K562 (cell line): ENCODE measurements at regions not wholly inside any gene's neighbourhood (a gene's known extent, or its start where the extent isn't known, plus 50 kb on each side); places are given as distances from the start of the nearest gene placed in this dataset.
A peak's percentile ranks its signal among the peaks of the same experiment; 100 is the strongest.

ENCODE experiments used
- ATAC-seq: fragments of 200-7000 bp; cut with Tn5 transposase; 3 replicates; pipeline ENCODE4 v1.9.1; 2020; ENCODE audit warnings: moderate library complexity
- BruUV-seq: library from RNA; stranded (reverse); fragments of 400-500 nt; replicated peaks from 2 replicates; lab custom pipeline; 2021; lab: Mats Ljungman, UMichigan
- CTCF ChIA-PET: fragments of 300-600 bp; formaldehyde crosslinking; extraction: SDS; loops from one replicate; lab custom pipeline; 2021; ENCODE audit warnings: low intra/inter-chr PET ratio; lab: Yijun Ruan, JAX
- POLR2A ChIA-PET: fragments of 300-600, 350-650 bp; sonication (Branson Sonifier 250); formaldehyde crosslinking; extraction: SDS; loops from one replicate; lab custom pipeline; 2021; ENCODE audit warnings: antibody characterized with exemption, inconsistent platforms; lab: Yijun Ruan, JAX
- DNase-seq, 4 experiments: peaks; one replicate each; pipeline versions ENCODE4 v3.0.0 to v3.0.0-alpha.2; 2011 to 2018; ENCODE audit warnings: low spot score in 3 of 4, mixed read lengths in 3 of 4; ENCODE audit errors: extremely low read depth in 1 of 4
- FAIRE-seq: peaks from 2 replicates; lab custom pipeline; 2011; peaks lifted over from hg19 to GRCh38; lab: Jason Lieb, UNC
- H2AFZ ChIP-seq: 2 replicates; pipeline ENCODE4 v1.6.0; 2011; ENCODE audit warnings: low read depth, low read length, control low read depth, inconsistent platforms
- H3K27ac ChIP-seq: fragments of 200-600 bp; 3 replicates; pipeline ENCODE4 v1.8.0; 2011; ENCODE audit warnings: low read depth, mild to moderate bottlenecking, control low read depth, inconsistent platforms, low read length, moderate library complexity, mixed read lengths; ENCODE audit errors: extremely low read depth
- H3K27me3 ChIP-seq, 2 experiments: fragments of 300-600 bp in 1 of 2; 2 replicates in 1 of 2; 3 replicates in 1 of 2; pipeline versions ENCODE4 v1.6.0 to v1.8.0; 2011; ENCODE audit warnings: inconsistent platforms in 2 of 2, low read length in 2 of 2, mild to moderate bottlenecking in 1 of 2, mixed read lengths in 1 of 2, moderate library complexity in 1 of 2; ENCODE audit not compliant: control insufficient read depth in 2 of 2, insufficient read depth in 2 of 2
- H3K36me3 ChIP-seq: fragments of 300-600 bp; 3 replicates; pipeline ENCODE4 v1.8.0; 2011; ENCODE audit warnings: mild to moderate bottlenecking, low read length, inconsistent platforms; ENCODE audit not compliant: control insufficient read depth, insufficient read depth
- H3K4me1 ChIP-seq, 2 experiments: fragments of 200-600 bp in 1 of 2; replicated peaks in 1 of 2; 2 replicates in 1 of 2; 3 replicates in 1 of 2; pipeline versions ENCODE4 v1.5.1 to v1.8.0; 2011; ENCODE audit warnings: inconsistent platforms in 2 of 2, low read length in 2 of 2, mild to moderate bottlenecking in 1 of 2, mixed read lengths in 1 of 2, moderate library complexity in 1 of 2; ENCODE audit not compliant: control insufficient read depth in 2 of 2, insufficient read depth in 2 of 2
- H3K4me2 ChIP-seq: 2 replicates; pipeline ENCODE4 v1.6.1; 2011; ENCODE audit warnings: low read length, control low read depth, inconsistent platforms, mixed read lengths; ENCODE audit not compliant: insufficient read depth
- H3K4me3 ChIP-seq: fragments of 200-600 bp; sonication (generic), shearing (Covaris generic); 2 replicates; pipeline ENCODE4 v1.5.1; 2016; ENCODE audit warnings: control low read depth, inconsistent platforms
- H3K79me2 ChIP-seq: fragments of 200-600 bp; 3 replicates; pipeline ENCODE4 v1.8.0; 2011; ENCODE audit warnings: low read length, inconsistent platforms; ENCODE audit not compliant: control insufficient read depth, insufficient read depth
- H3K9ac ChIP-seq, 2 experiments: 2 replicates each; pipeline versions ENCODE4 v1.6.0 to v1.6.1; 2011; ENCODE audit warnings: low read depth in 2 of 2, low read length in 2 of 2, control low read depth in 1 of 2, inconsistent platforms in 1 of 2, mild to moderate bottlenecking in 1 of 2, mixed read lengths in 1 of 2; ENCODE audit not compliant: insufficient read depth in 1 of 2
- H3K9me1 ChIP-seq: one replicate; pipeline ENCODE4 v1.6.0; 2011; ENCODE audit warnings: inconsistent platforms, mild to moderate bottlenecking, low read length, moderate library complexity; ENCODE audit not compliant: control insufficient read depth, insufficient read depth
- H3K9me3 ChIP-seq: replicated peaks from 2 replicates; pipeline ENCODE4 v1.5.1; 2011; ENCODE audit warnings: low read depth, low read length, inconsistent platforms; ENCODE audit not compliant: control insufficient read depth, insufficient read depth
- H4K20me1 ChIP-seq: replicated peaks from 2 replicates; pipeline ENCODE4 v1.6.1; 2011; ENCODE audit warnings: low read length, inconsistent platforms, mixed read lengths; ENCODE audit not compliant: control insufficient read depth, insufficient read depth
- ATF7 ChIP-seq: fragments of 450-650 bp; IDR thresholded peaks from 2 replicates; pipeline ENCODE4 v1.7.1; 2014; ENCODE audit warnings: mild to moderate bottlenecking, moderate library complexity
- ELF1 ChIP-seq: fragments of 200-800 bp; sonication (Bioruptor generic); IDR thresholded peaks from 2 replicates; pipeline ENCODE4 v1.6.1; 2016; ENCODE audit warnings: missing genetic modification characterization, missing compliant biosample characterization
- FOXK2 ChIP-seq, 2 experiments: fragments of 450-650 bp; IDR thresholded peaks in 1 of 2; conservative IDR thresholded peaks in 1 of 2; 2 replicates each; pipeline ENCODE4 v1.6.1; 2016; ENCODE audit warnings: low read depth in 2 of 2, mild to moderate bottlenecking in 1 of 2
- JUND ChIP-seq, 2 experiments: IDR thresholded peaks; 2 replicates in 1 of 2; 3 replicates in 1 of 2; pipeline ENCODE4 v1.6.1; 2011; ENCODE audit warnings: borderline replicate concordance in 2 of 2, low read depth in 2 of 2, low read length in 2 of 2, improper control_type of control experiment in 1 of 2, missing biosample characterization in 1 of 2, missing genetic modification characterization in 1 of 2, missing genetic modification reagents in 1 of 2
- MAFF ChIP-seq: IDR thresholded peaks from 2 replicates; pipeline ENCODE4 v1.6.1; 2012; ENCODE audit warnings: low read length, improper control_type of control experiment
- MAFK ChIP-seq: IDR thresholded peaks from 2 replicates; pipeline ENCODE4 v1.6.1; 2011; ENCODE audit warnings: low read length, improper control_type of control experiment
- MYNN ChIP-seq, 2 experiments: sonication (generic); formaldehyde crosslinking in 1 of 2; IDR thresholded peaks; 2 replicates each; pipeline versions ENCODE4 v1.5.0 to v1.6.1; 2016 to 2020; ENCODE audit warnings: antibody characterized with exemption in 1 of 2, missing genetic modification reagents in 1 of 2
- NFIC ChIP-seq: fragments of 450-650 bp; IDR thresholded peaks from 2 replicates; pipeline ENCODE4 v1.6.1; 2017; ENCODE audit warnings: mild to moderate bottlenecking, inconsistent platforms
- RFX7 ChIP-seq: fragments of 250-450 bp; sonication (Bioruptor Pico); IDR thresholded peaks from 2 replicates; pipeline ENCODE4 v1.5.1; 2021; ENCODE audit warnings: mild to moderate bottlenecking
- SRSF3 ChIP-seq: fragments of 200-400 bp; formaldehyde crosslinking; IDR thresholded peaks from 2 replicates; pipeline ENCODE4 v1.6.1; 2016; ENCODE audit warnings: mild to moderate bottlenecking, low read length, moderate library complexity; ENCODE audit not compliant: insufficient read depth
- ZC3H8 ChIP-seq: fragments of 450-650 bp; IDR thresholded peaks from 2 replicates; pipeline ENCODE4 v1.6.1; 2017
- ZNF212 ChIP-seq: fragments of 450-650 bp; formaldehyde crosslinking; IDR thresholded peaks from 2 replicates; pipeline ENCODE4 v1.4.0; 2020; ENCODE audit warnings: mild to moderate bottlenecking
- ZNF316 ChIP-seq: fragments of 450-650 bp; IDR thresholded peaks from 2 replicates; pipeline ENCODE4 v1.6.1; 2016
- in situ Hi-C: fragments of 300-500 bp; cut with MboI; formaldehyde crosslinking; loops from 4 replicates; pipeline ENCODE4 v1.15.0; 2018; ENCODE audit warnings: inconsistent platforms, mixed read lengths
- intact Hi-C: fragments of 100-400 bp; cut with micrococcal nuclease; formaldehyde crosslinking; loops from 2 replicates; pipeline ENCODE4 v1.14.2; 2022
- TF ChIP-seq, protein P1 (sequence below): fragments of 200-800 bp; sonication (Bioruptor generic); IDR thresholded peaks from 2 replicates; pipeline ENCODE4 v1.6.1; 2017; ENCODE audit warnings: missing genetic modification characterization, missing compliant biosample characterization

GRCh38 chr20:17021481-17021880 is 205.4 kb upstream of the PCSK2 start:
- Histone ChIP-seq H3K4me3 (no peak overlapping the region), H3K9me3 (no peaks in the 10 kb centered on the region), H3K36me3 (no peaks in the 10 kb centered on the region), H3K9me1 (no peaks in the 10 kb centered on the region), H3K4me2 (no peak overlapping the region), H3K27ac (no peak overlapping the region), H3K27me3 (no peaks in the 10 kb centered on the region), H3K9ac (no peak overlapping the region), H4K20me1 (no peaks in the 10 kb centered on the region), H3K79me2 (no peaks in the 10 kb centered on the region), H3K4me1 (no peaks in the 10 kb centered on the region), H2AFZ (no peak overlapping the region)
- intact Hi-C loops = no loop called here
- no TSS peak for BruUV-seq
- ATAC-seq (no peak), DNase-seq (no peak), FAIRE-seq (no peak)
- ChIA-PET CTCF (no interaction called here), POLR2A (no interaction called here)
- in situ Hi-C loops = no loop called here
- TF ChIP-seq JUND (IDR thresholded peaks at IDR 0.05; ENCODE audit: borderline replicate concordance, low read depth, low read length) = no peak
- no peak for TF ChIP-seq JUND (tag; IDR thresholded peaks at IDR 0.05; ENCODE audit: borderline replicate concordance, low read depth, low read length)
- TF ChIP-seq ATF7 = no peak
- TF ChIP-seq ZC3H8 = no peak
- TF ChIP-seq RFX7 (CRISPR knock-in tag) = no peak
- peak; percentile 37; the same call in 1 of the 2 replicates for TF ChIP-seq ZNF316
- peak; percentile 21; the same call in 1 of the 2 replicates for TF ChIP-seq MAFK
- no peak for TF ChIP-seq SRSF3
- no peak for TF ChIP-seq FOXK2 (conservative IDR thresholded peaks at IDR 0.05 in 1 of 2, IDR thresholded peaks at IDR 0.05 in 1 of 2; ENCODE audit: low read depth in 2 of 2)
- TF ChIP-seq MYNN (IDR thresholded peaks at IDR 0.05) = no peak
- no peak for TF ChIP-seq MYNN (CRISPR knock-in tag; IDR thresholded peaks at IDR 0.05)
- no peak for TF ChIP-seq ZNF212 (CRISPR knock-in tag)
- TF ChIP-seq, protein P1, sequence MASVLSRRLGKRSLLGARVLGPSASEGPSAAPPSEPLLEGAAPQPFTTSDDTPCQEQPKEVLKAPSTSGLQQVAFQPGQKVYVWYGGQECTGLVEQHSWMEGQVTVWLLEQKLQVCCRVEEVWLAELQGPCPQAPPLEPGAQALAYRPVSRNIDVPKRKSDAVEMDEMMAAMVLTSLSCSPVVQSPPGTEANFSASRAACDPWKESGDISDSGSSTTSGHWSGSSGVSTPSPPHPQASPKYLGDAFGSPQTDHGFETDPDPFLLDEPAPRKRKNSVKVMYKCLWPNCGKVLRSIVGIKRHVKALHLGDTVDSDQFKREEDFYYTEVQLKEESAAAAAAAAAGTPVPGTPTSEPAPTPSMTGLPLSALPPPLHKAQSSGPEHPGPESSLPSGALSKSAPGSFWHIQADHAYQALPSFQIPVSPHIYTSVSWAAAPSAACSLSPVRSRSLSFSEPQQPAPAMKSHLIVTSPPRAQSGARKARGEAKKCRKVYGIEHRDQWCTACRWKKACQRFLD (CRISPR knock-in tag) = no peak
- TF ChIP-seq MAFF = peak; percentile 42; the same call in 1 of the 2 replicates
- TF ChIP-seq NFIC = no peak
- TF ChIP-seq ELF1 (tag) = no peak
